AG08396 (cell line): ENCODE measurements at regions not wholly inside any gene's neighbourhood (a gene's known extent, or its start where the extent isn't known, plus 50 kb on each side); places are given as distances from the start of the nearest gene placed in this dataset.
"Not testable (repeated sequence)": the region's sequence is repeated elsewhere in the genome, so short reads cannot be mapped to it uniquely, and the experiment has no call there.

ENCODE experiments used
- DNase-seq: peaks from one replicate; pipeline ENCODE4 v3.0.0; 2012; ENCODE audit warnings: low spot score, mixed read lengths

- not testable (repeated sequence) for DNase-seq
Observed at GRCh38 chr9:85880507-85880906, 60.4 kb upstream of the NAA35 start.

GRCh38 chr9:85884256-85884655 is 56.7 kb upstream of the NAA35 start:
- no peak for DNase-seq

- DNase-seq: no peak
Observed at GRCh38 chr9:85890962-85891361, 50.0 kb upstream of the NAA35 start.
